Sigmoid colon (tissue), 6 donors: ENCODE measurements at regions not wholly inside any gene's neighbourhood (a gene's known extent, or its start where the extent isn't known, plus 50 kb on each side); places are given as distances from the start of the nearest gene placed in this dataset.
"Not testable (repeated sequence)": the region's sequence is repeated elsewhere in the genome, so short reads cannot be mapped to it uniquely, and the experiment has no call there.

Experiments used
- DNase-seq: peaks from one replicate; pipeline ENCODE4 v3.0.0-alpha.2; 2019
- H3K27ac ChIP-seq, 4 donors: fragments of 200-600 bp; sonication (generic); one replicate each; pipeline ENCODE4 v1.5.1; 2016 to 2019; ENCODE audit warnings: mild to moderate bottlenecking in 1 of 4
- H3K27me3 ChIP-seq, 3 donors: fragments of 200-600 bp; sonication (generic); one replicate each; pipeline ENCODE4 v1.5.1; 2019; ENCODE audit warnings: mild to moderate bottlenecking in 1 of 3
- H3K36me3 ChIP-seq, 4 donors: fragments of 200-600 bp; sonication (generic); one replicate each; pipeline ENCODE4 v1.5.1; 2016 to 2019
- H3K4me1 ChIP-seq, 4 donors: fragments of 200-600 bp; sonication (generic); one replicate each; pipeline ENCODE4 v1.5.1; 2017 to 2019
- H3K4me3 ChIP-seq, 4 donors: fragments of 200-600 bp; sonication (generic); one replicate each; pipeline ENCODE4 v1.5.1; 2017 to 2019; ENCODE audit warnings: mild to moderate bottlenecking in 2 of 4, moderate library complexity in 1 of 4
- H3K9me3 ChIP-seq, 4 donors: fragments of 200-600 bp in 3 of 4; sonication (generic) in 3 of 4; one replicate each; pipeline versions ENCODE4 v1.5.1 to v1.6.1; 2013 to 2019
- EP300 ChIP-seq, 4 donors: sonication (generic); formaldehyde crosslinking; IDR thresholded peaks; one replicate each; pipeline ENCODE4 v1.6.1; 2017; ENCODE audit warnings: antibody characterized with exemption in 4 of 4
- POLR2A ChIP-seq, 2 donors: fragments of 450-650 bp; IDR thresholded peaks; one replicate each; pipeline ENCODE4 v1.6.1; 2016; ENCODE audit warnings: antibody characterized with exemption in 2 of 2, mild to moderate bottlenecking in 2 of 2, moderate library complexity in 2 of 2
- POLR2AphosphoS5 ChIP-seq, 4 donors: sonication (generic); formaldehyde crosslinking; IDR thresholded peaks; one replicate each; pipeline ENCODE4 v1.6.1; 2017; ENCODE audit warnings: antibody characterized with exemption in 4 of 4
- WGBS, 2 donors: extraction: QIAGEN DNeasy Blood & Tissue Kit; methylation state at CpG; one replicate each; pipeline ENCODE4 v1.1.7; 2013; 5-methylcytosine and 5-hydroxymethylcytosine counted together
- intact Hi-C: fragments of 100-400 bp; cut with DNase I; formaldehyde crosslinking; loops from one replicate; pipeline ENCODE4 v1.15.1; 2023
- TF ChIP-seq, protein P1 (sequence below), 4 experiments: fragments of 450-650 bp in 3 of 4; fragments of 200-600 bp in 1 of 4; IDR thresholded peaks; one replicate each; pipeline ENCODE4 v1.5.1; 2016 to 2019; ENCODE audit warnings: antibody characterized with exemption in 4 of 4, mild to moderate bottlenecking in 3 of 4, moderate library complexity in 2 of 4
- donor health status: healthy with polysubstance abuse.
- donor health status: healthy.

DNA sequence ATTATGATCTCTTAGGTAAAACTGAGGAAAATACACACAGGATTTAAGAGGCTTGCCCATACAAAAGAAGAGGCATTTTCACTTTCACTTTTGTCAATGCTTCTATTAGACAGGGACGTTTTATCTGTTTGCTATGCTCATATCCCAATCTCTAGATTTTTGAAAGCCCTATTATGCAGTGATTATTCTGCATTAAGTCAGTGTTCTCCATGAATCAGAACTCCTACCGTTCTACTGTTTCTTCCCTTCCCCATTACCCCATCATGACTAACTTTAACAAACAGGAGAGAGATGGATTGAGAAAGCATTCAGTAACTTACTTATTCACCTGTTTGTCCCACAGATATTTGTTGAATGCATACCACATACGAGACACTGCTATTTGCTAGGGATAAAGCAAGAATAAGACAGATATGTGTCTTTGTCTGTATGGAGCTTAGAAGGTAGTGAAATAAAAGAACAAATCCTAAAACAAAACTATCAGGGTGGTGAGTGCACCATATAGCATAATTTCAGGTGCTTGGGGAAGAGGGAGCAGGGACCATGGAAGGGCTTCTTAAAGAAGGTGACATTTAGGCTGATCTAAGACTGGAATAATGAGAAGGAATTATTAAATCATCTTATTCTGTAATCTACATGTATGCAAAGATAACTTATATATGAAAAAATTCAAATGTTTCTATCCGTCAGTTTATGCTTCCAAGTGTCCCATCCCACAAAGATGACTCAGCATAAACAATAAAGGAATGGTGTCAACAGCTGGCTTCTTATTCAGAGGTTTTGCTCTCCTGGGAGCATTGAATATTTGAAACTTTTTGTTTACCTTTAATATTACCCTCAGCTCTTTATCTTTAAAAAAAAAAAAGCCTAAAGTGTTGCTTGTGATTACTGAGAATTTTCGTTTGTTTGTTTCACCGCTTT, 328.1 kb downstream of the HINT1 start:
- no peak for TF ChIP-seq POLR2AphosphoS5 (IDR thresholded peaks at IDR 0.05)
- TF ChIP-seq, protein P1, sequence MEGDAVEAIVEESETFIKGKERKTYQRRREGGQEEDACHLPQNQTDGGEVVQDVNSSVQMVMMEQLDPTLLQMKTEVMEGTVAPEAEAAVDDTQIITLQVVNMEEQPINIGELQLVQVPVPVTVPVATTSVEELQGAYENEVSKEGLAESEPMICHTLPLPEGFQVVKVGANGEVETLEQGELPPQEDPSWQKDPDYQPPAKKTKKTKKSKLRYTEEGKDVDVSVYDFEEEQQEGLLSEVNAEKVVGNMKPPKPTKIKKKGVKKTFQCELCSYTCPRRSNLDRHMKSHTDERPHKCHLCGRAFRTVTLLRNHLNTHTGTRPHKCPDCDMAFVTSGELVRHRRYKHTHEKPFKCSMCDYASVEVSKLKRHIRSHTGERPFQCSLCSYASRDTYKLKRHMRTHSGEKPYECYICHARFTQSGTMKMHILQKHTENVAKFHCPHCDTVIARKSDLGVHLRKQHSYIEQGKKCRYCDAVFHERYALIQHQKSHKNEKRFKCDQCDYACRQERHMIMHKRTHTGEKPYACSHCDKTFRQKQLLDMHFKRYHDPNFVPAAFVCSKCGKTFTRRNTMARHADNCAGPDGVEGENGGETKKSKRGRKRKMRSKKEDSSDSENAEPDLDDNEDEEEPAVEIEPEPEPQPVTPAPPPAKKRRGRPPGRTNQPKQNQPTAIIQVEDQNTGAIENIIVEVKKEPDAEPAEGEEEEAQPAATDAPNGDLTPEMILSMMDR (IDR thresholded peaks at IDR 0.05) = no peak
- TF ChIP-seq POLR2A (IDR thresholded peaks at IDR 0.05) = no peak
- no peak for TF ChIP-seq EP300 (IDR thresholded peaks at IDR 0.05)
- Histone ChIP-seq H3K4me1 (peaks cover 0 to 14% (median 6%) of the 10 kb centered on the region in 4 donors), H3K9me3 (no peaks in the 10 kb centered on the region), H3K27ac (no peak overlapping the region), H3K27me3 (no peaks in the 10 kb centered on the region), H3K36me3 (no peaks in the 10 kb centered on the region), H3K4me3 (peak overlapping the region; percentile 1 to 37 (median 26))
- intact Hi-C loops = no loop called here
- WGBS, 2 donors = 42 to 48% methylated on average over 6 of the region's 6 CpGs
- no peak for DNase-seq

DNA sequence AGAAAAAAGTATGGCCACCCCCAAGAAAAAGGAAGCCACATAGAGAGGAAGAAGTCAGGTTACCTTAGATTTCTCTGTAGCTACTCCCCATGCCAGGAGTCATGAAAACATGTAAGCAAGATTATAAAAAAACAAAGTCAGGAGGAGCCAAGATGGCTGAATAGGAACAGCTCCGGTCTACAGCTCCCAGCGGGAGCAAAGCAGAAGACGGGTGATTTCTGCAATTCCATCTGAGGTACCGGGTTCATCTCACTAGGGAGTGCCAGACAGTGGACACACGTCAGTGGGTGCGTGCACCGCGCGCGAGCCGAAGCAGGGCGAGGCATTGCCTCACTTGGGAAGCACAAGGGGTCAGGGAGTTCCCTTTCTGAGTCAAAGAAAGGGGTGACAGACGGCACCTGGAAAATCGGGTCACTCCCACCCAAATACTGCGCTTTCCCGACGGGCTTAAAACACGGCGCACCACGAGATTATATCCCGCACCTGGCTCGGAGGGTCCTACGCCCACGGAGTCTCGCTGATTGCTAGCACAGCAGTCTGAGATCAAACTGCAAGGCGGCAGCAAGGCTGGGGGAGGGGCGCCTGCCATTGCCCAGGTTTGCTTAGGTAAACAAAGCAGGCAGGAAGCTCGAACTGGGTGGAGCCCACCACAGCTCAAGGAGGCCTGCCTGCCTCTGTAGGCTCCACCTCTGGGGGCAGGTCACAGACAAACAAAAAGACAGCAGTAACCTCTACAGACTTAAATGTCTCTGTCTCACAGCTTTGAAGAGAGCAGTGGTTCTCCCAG, 347.3 kb downstream of the HINT1 start:
- intact Hi-C loops, H3K27me3 ChIP-seq, H3K4me3 ChIP-seq: not testable (repeated sequence)

DNA sequence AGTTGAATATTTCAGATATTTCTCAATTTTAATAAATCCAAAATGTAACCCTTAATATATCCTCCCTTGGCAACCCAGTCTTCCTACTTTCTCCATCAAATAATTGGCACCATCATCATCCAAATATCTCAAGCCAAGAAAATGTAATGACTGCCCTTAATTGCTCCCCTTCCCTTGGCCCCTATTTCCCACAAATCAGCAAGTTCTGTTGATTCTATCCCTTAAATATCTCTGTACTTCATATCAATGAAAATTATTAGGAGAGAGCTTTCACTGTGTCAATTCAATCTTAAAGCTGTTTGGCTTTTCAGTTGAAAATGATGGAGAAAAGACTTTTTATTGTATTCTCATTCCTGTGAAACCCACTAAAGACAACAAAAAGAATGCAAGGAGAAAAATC, 349.8 kb downstream of the HINT1 start:
- H3K27ac ChIP-seq = no peak overlapping the region
- TF ChIP-seq POLR2A (IDR thresholded peaks at IDR 0.05) (no peak), EP300 (IDR thresholded peaks at IDR 0.05) (no peak), POLR2AphosphoS5 (IDR thresholded peaks at IDR 0.05) (no peak)
- TF ChIP-seq, protein P1 (IDR thresholded peaks at IDR 0.05) = no peak
- H3K27me3 ChIP-seq = no peaks in the 10 kb centered on the region
- no peak for DNase-seq
- H3K4me1 ChIP-seq = no peaks in the 10 kb centered on the region
- no peaks in the 10 kb centered on the region for H3K36me3 ChIP-seq
- no peak overlapping the region for H3K4me3 ChIP-seq
- no peaks in the 10 kb centered on the region for H3K9me3 ChIP-seq
- intact Hi-C loops = no loop called here

More for the DNA sequence above, 347.3 kb downstream of the HINT1 start:
- not testable (repeated sequence) for H3K27ac ChIP-seq, H3K9me3 ChIP-seq, H3K4me1 ChIP-seq, H3K36me3 ChIP-seq, DNase-seq
- WGBS, 2 donors = 89 to 92% methylated on average over 28 of the region's 28 CpGs

DNA sequence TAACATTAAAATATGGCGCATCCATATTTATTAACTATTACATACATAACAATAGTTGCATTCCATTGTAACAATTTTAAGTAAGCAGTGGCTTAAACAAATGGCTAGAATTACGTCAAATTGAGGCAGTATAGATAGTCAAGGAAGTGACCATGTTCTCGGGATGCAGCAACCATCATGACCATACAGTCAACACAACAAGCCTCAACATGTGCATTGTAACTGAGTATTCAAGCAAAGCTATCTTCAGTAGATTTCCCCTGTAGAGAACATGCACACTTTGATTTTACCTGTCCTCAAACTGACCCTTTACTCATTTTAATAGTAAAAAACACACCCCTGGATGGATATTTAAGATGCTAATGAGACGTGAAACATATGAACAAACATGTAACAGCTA, 356.4 kb downstream of the HINT1 start:
- Histone ChIP-seq H3K4me1 (no peaks in the 10 kb centered on the region), H3K27ac (no peak overlapping the region), H3K4me3 (no peak overlapping the region), H3K36me3 (no peaks in the 10 kb centered on the region), H3K27me3 (no peaks in the 10 kb centered on the region), H3K9me3 (no peaks in the 10 kb centered on the region)
- intact Hi-C loops = no loop called here
- no peak for DNase-seq
- WGBS, 2 donors = 92 to 96% methylated on average over 4 of the region's 4 CpGs
- TF ChIP-seq, protein P1 (IDR thresholded peaks at IDR 0.05) = no peak
- TF ChIP-seq POLR2A (IDR thresholded peaks at IDR 0.05) = no peak
- no peak for TF ChIP-seq POLR2AphosphoS5 (IDR thresholded peaks at IDR 0.05)
- TF ChIP-seq EP300 (IDR thresholded peaks at IDR 0.05) = no peak

DNA sequence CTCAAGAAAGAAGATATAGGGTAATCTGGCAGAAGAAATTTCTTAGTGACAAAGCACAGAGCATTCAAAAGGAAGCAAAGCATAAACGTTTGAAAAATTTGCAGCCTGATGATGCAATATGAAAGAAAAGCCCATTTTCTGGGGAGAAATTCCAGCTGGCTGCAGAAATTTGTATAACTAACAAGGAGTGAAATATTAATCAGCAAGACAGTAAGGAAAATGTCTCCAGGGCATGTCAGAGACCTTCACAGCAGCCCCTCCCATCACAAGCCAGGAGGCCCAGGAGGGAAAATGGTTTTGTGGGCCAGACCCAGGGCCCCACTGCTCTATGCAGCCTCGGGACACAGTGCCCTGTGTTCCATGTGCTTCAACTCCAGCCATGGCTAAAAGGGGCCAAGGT, 359.4 kb downstream of the HINT1 start:
- WGBS, 2 donors = 30 to 40% methylated on average over 2 of the region's 2 CpGs

More for the DNA sequence above, 359.4 kb downstream of the HINT1 start:
- Histone ChIP-seq H3K9me3 (peaks cover 0 to 2% (median 0%) of the 10 kb centered on the region in 4 donors), H3K36me3 (no peaks in the 10 kb centered on the region), H3K4me1 (no peaks in the 10 kb centered on the region), H3K27me3 (no peaks in the 10 kb centered on the region), H3K4me3 (no peak overlapping the region), H3K27ac (no peak overlapping the region)
- no peak for DNase-seq
- intact Hi-C loops = no loop called here
- TF ChIP-seq POLR2A (IDR thresholded peaks at IDR 0.05) = no peak
- TF ChIP-seq, protein P1 (IDR thresholded peaks at IDR 0.05) = no peak
- TF ChIP-seq EP300 (IDR thresholded peaks at IDR 0.05) = no peak
- no peak for TF ChIP-seq POLR2AphosphoS5 (IDR thresholded peaks at IDR 0.05)
